Neutrophil (primary cell): ENCODE measurements at regions not wholly inside any gene's neighbourhood (a gene's known extent, or its start where the extent isn't known, plus 50 kb on each side); places are given as distances from the start of the nearest gene placed in this dataset.

Experiments
- H3K27ac ChIP-seq: fragments of 200-600 bp; sonication (generic); 2 replicates; pipeline ENCODE4 v1.5.1; 2016; ENCODE audit warnings: mild to moderate bottlenecking, moderate library complexity
- H3K27me3 ChIP-seq: fragments of 200-600 bp; sonication (generic); 2 replicates; pipeline ENCODE4 v1.6.0; 2016; ENCODE audit warnings: mild to moderate bottlenecking
- H3K36me3 ChIP-seq: fragments of 200-600 bp; sonication (generic); 2 replicates; pipeline ENCODE4 v1.5.1; 2017
- H3K4me1 ChIP-seq, 2 experiments: fragments of 200-600 bp in 1 of 2; sonication (generic) in 1 of 2; 1 replicate in 1 of 2; 2 replicates in 1 of 2; pipeline versions ENCODE4 v1.5.1 to v1.6.1; 2013 to 2016; ENCODE audit warnings: low read depth in 1 of 2, low read length in 1 of 2, mild to moderate bottlenecking in 1 of 2, moderate library complexity in 1 of 2; ENCODE audit not compliant: control insufficient read depth in 1 of 2, insufficient read depth in 1 of 2
- H3K4me3 ChIP-seq, 2 experiments: fragments of 200-600 bp in 1 of 2; sonication (generic) in 1 of 2; 1 replicate in 1 of 2; 2 replicates in 1 of 2; pipeline ENCODE4 v1.5.1; 2013 to 2016; ENCODE audit warnings: low read depth in 1 of 2, low read length in 1 of 2, mild to moderate bottlenecking in 1 of 2, moderate library complexity in 1 of 2
- H3K9me3 ChIP-seq: fragments of 200-600 bp; sonication (generic); 2 replicates; pipeline ENCODE4 v1.5.1; 2016
- CTCF ChIP-seq: fragments of 200-600 bp; sonication (generic); IDR thresholded peaks from 2 replicates; pipeline ENCODE4 v1.5.1; 2016; ENCODE audit warnings: antibody characterized with exemption

GRCh38 chr4:128728190-128728589, 81.3 kb upstream of the JADE1 start:
- Histone ChIP-seq H3K36me3 (no peaks in the 10 kb centered on the region), H3K9me3 (no peaks in the 10 kb centered on the region), H3K27me3 (no peaks in the 10 kb centered on the region), H3K27ac (no peak overlapping the region), H3K4me1 (no peaks in the 10 kb centered on the region), H3K4me3 (no peak overlapping the region)
- no peak for TF ChIP-seq CTCF

DNA sequence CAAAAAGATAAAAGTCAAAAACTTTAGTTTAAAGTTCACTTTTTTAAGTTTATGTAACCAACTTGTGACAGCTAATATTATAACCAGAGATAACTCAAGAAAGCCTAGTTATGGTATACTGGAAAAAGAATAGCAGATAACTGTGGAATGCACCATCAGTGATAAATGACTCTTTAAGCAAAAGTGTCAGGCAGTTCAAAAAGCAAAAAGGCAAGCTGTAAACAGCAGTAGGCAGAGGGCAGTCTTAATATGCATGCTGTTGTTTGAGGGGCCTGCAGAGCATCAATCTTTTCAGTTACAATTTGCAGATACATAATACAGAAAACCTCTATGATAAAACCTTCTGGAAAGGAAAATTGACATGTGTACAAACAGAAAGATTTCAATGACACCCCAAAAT, 81.8 kb upstream of the JADE1 start:
- Histone ChIP-seq H3K4me3 (no peak overlapping the region), H3K27ac (no peak overlapping the region), H3K4me1 (no peaks in the 10 kb centered on the region), H3K27me3 (no peaks in the 10 kb centered on the region), H3K36me3 (no peaks in the 10 kb centered on the region), H3K9me3 (no peaks in the 10 kb centered on the region)
- no peak for TF ChIP-seq CTCF

DNA sequence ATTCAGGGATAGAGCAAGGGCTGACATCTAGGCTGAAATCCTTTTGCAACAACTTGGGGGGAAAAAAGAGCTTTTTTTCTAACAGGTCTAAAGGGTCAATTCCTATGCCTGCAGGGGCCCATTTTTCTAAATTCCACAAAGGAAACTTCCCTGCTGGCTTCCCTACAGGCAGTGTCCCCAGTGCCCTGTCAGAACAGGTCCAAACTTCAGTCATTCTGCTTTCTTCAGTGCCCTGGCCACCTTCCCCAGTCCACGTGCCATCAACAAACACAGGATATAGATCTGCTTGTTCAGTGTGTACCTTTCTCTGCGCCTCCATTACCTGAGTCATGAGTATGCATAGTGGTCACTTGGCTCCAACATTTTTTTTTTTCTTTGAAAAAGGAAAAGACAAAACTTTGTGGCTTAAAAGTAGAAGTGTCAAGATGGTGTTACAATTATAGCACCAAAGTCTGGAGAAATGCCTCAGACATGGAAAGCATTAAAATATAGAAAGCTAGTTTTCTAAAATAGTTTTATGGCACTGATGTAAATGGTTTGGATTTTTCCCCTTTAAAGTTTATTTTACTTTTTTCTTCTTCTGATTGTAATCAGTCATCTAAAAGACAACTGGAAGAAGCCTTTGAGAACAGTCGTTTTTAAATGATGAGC, 84.0 kb upstream of the JADE1 start:
- Histone ChIP-seq H3K27ac (no peak overlapping the region), H3K27me3 (no peaks in the 10 kb centered on the region), H3K4me1 (no peaks in the 10 kb centered on the region), H3K36me3 (no peaks in the 10 kb centered on the region), H3K9me3 (no peaks in the 10 kb centered on the region), H3K4me3 (no peak overlapping the region)
- TF ChIP-seq CTCF: no peak

DNA sequence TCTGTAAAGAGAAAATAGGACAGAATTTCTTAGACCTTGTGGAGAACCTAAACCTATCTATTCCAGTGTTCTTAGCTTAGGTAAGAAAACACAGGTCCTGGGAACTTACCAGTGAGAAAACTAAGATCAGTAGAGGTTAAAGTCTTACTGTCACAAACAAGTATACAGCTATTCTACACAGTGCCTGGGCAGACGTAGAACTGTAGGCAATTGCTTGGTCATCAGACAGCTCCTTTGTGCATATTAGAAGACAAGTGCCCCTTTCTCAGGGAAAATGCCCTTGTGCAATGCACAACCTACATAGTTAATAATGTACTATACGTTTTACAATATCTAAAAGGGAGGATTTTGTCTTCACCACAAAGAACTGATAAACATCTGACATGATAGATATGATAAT, 86.6 kb upstream of the JADE1 start:
- H3K4me3 ChIP-seq: no peak overlapping the region
- TF ChIP-seq CTCF: no peak
- no peaks in the 10 kb centered on the region for H3K36me3 ChIP-seq
- no peaks in the 10 kb centered on the region for H3K4me1 ChIP-seq
- no peaks in the 10 kb centered on the region for H3K27me3 ChIP-seq
- H3K27ac ChIP-seq: no peak overlapping the region
- no peaks in the 10 kb centered on the region for H3K9me3 ChIP-seq

- no peak for TF ChIP-seq CTCF
- no peak overlapping the region for H3K27ac ChIP-seq
- H3K9me3 ChIP-seq: no peaks in the 10 kb centered on the region
- no peaks in the 10 kb centered on the region for H3K27me3 ChIP-seq
- H3K4me1 ChIP-seq: no peaks in the 10 kb centered on the region
- H3K4me3 ChIP-seq: no peak overlapping the region
- H3K36me3 ChIP-seq: no peaks in the 10 kb centered on the region
Measured at GRCh38 chr4:128721896-128722295, 87.6 kb upstream of the JADE1 start.

GRCh38 chr4:128720270-128720669, 89.2 kb upstream of the JADE1 start:
- no peak for TF ChIP-seq CTCF
- no peaks in the 10 kb centered on the region for H3K4me1 ChIP-seq
- no peaks in the 10 kb centered on the region for H3K27me3 ChIP-seq
- no peaks in the 10 kb centered on the region for H3K36me3 ChIP-seq
- no peaks in the 10 kb centered on the region for H3K9me3 ChIP-seq
- no peak overlapping the region for H3K4me3 ChIP-seq
- H3K27ac ChIP-seq: no peak overlapping the region
